ENCODE measurements at regions not wholly inside any gene's neighbourhood (a gene's known extent, or its start where the extent isn't known, plus 50 kb on each side); places are given as distances from the start of the nearest gene placed in this dataset.
"Not testable (repeated sequence)": the region's sequence is repeated elsewhere in the genome, so short reads cannot be mapped to it uniquely, and the experiment has no call there.

DNA sequence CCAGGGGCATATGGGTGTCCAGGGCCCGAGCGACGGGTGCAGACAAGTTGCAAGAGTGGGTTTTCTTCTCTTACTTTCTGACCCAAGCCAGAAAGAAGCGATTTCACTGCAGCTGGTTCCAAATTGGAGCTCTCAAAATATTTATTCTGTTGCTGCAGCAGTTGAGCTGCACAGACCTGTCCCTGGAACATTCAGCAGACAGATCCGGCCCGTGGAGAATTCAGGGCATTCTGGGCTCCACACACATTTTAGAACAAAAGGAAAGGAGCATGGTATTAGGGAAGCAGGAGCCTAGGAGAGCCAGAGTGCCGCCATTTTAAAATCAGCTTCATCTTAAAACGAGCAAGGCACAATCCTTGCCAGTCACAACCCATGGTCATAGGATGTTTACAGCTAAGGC is 135.3 kb upstream of the TPM1 start:
- DNase-seq (ENCODE audit: low read depth in 2 of 2) = no peak

GRCh38 chr15:62908341-62908740 is 134.2 kb upstream of the TPM1 start:
- not testable (repeated sequence) for DNase-seq (ENCODE audit: low read depth in 2 of 2)

DNA sequence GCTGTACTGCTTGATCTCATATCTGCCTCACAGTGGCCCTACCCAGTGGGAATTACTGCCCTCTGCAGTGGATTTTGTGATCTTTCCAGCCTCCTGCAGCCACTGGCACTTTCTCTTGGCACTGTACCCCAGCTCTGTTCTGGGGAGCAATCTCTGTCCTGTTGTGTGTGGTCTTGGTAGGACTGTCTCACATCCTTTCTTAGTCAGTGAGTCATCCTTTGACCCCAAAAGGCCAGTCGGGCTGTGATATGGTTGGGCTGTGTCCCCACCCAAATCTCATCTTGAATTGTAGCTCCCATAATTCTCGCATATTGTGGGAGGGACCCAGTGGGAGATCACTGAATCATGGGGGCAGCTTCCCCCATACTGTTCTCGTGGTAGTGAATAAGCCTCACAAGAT is 133.3 kb upstream of the TPM1 start:
- no peak for DNase-seq (ENCODE audit: low read depth in 2 of 2)

- no peak for DNase-seq (ENCODE audit: low read depth in 2 of 2)
These were observed 130.3 kb upstream of the TPM1 start for GRCh38 chr15:62912282-62912681.

DNA sequence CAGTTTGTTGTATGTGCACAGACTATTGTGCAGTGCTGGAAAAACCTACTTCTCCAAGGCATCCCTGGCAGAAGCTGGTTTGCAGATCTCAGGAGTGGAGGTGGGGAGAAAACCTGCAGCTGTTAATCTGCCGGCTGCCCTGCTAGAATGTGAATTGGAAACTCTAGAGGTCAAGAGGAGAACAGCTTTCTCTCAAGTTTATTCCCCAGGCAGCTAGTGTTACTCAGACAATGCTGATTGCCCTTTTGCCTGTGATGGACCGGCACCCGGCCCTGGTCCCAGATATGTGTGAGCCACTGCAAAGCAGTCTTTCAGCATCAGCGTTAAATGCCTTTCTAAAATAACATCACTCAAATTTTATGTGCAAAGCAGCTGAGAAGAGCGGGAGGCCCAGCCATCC is 129.7 kb upstream of the TPM1 start:
- no peak for DNase-seq (ENCODE audit: low read depth in 2 of 2)

- no peak for DNase-seq (ENCODE audit: low read depth in 2 of 2)
These were observed 129.3 kb upstream of the TPM1 start for GRCh38 chr15:62913246-62913645.

- DNase-seq (ENCODE audit: low read depth in 2 of 2) = no peak
These were observed 128.0 kb upstream of the TPM1 start for GRCh38 chr15:62914461-62915079.

DNA sequence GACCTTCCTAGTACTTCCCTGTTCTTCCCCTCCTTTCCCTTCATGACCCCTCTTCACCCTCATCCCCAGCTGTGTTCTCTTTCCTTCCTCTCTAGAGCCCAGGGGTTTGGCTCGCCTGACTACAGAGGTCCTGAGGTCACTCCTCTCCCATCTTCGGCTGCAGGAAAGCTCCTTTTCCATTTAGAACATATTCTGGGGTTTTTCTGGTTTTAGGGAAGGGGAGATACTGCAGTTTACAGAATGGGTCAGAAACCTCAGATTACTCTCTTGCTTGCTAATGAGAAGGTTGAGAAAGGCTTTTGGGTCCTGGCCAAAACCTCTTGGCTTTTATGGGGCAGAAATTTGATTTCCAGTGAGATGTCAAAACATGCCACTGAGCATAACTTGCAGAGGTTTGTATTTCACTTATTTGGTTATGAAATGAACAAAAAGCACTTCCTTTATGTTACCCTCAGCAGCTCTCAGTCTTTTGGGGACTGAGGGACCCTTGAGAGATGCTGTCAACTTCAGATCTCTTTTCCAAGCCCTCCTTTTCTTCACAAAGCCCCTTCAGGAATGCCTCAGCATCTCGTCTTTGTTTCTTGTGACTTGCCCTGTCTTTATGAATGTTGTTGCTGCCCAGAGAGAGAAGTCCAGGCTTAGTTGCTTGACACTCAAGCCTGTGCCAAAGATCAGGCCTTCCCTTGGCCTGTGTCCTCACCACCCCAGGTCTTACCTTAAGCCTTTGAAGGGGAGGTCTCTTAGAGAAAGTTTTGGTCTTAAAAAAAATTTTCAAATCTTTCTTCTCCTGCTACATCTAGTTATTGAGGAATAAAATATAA is 121.7 kb upstream of the TPM1 start:
- no peak for DNase-seq (ENCODE audit: low read depth in 2 of 2)

DNA sequence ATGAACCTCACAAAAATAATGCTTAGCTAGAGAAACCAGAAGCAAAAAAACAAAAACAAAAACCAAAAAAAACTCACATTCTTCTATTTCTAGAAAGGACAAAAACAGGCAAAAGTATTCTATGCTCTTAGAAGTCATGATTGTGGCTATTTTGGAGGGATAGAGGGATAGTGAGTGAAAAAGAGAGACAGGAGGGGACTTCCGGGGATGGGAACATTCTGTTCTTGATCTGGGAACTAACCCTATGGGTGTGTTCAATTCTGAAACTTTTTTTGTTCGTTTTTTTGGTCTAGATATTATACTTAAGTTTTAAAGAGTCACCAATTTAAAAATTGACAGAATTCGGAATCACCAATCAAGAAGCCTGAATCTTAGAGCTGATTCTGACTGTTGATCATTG is 120.0 kb upstream of the TPM1 start:
- no peak for DNase-seq (ENCODE audit: low read depth in 2 of 2)

DNA sequence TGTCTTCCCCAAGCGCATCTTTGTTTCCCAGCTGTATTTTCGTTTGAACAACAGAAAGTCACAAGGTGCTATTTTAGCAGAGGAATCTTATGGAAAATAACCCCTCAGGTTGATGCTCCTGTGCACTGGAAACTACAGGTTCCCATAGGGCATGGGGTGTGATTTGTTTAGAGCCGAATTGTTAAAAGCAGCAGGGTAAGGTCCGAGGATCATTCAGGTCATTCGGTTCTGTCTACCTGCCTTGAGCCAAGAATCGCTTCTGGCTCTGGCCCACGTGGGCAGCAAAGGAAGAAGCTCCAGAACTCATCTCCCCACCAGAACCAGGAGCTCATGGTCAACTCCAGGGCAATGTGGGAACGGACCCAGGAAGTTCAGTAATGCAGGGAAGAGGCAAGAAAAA is 116.7 kb upstream of the TPM1 start:
- no peak for DNase-seq (ENCODE audit: low read depth in 2 of 2)

- no peak for DNase-seq (ENCODE audit: low read depth in 2 of 2)
These were observed 115.4 kb upstream of the TPM1 start for GRCh38 chr15:62927196-62927595.

GRCh38 chr15:62927836-62928235 is 114.7 kb upstream of the TPM1 start:
- DNase-seq (ENCODE audit: low read depth in 2 of 2) = no peak

GRCh38 chr15:62928242-62928999 is 114.1 kb upstream of the TPM1 start:
- no peak for DNase-seq (ENCODE audit: low read depth in 2 of 2)

DNA sequence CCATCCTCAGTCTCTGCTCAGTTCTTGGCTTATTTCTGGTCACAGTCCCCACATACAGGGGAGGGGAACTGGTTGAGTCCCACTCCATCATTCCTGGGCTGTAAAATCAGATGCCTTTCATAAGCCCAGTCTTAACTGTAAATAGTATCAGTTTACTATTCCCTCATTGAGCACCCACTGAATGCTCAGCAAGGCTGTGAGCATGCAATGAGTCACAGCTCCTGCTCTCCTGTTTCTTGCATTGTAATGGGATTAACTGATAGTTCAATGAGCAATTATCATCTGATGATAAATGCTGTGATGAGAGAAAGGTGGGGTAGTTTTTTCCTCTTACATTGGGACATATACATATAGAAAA is 113.6 kb upstream of the TPM1 start:
- no peak for DNase-seq (ENCODE audit: low read depth in 2 of 2)

GRCh38 chr15:62931650-62932049 is 110.9 kb upstream of the TPM1 start:
- no peak for DNase-seq (ENCODE audit: low read depth in 2 of 2)

GRCh38 chr15:62932436-62932835 is 110.1 kb upstream of the TPM1 start:
- no peak for DNase-seq (ENCODE audit: low read depth in 2 of 2)

GRCh38 chr15:62933386-62933785 is 109.2 kb upstream of the TPM1 start:
- no peak for DNase-seq (ENCODE audit: low read depth in 2 of 2)

DNA sequence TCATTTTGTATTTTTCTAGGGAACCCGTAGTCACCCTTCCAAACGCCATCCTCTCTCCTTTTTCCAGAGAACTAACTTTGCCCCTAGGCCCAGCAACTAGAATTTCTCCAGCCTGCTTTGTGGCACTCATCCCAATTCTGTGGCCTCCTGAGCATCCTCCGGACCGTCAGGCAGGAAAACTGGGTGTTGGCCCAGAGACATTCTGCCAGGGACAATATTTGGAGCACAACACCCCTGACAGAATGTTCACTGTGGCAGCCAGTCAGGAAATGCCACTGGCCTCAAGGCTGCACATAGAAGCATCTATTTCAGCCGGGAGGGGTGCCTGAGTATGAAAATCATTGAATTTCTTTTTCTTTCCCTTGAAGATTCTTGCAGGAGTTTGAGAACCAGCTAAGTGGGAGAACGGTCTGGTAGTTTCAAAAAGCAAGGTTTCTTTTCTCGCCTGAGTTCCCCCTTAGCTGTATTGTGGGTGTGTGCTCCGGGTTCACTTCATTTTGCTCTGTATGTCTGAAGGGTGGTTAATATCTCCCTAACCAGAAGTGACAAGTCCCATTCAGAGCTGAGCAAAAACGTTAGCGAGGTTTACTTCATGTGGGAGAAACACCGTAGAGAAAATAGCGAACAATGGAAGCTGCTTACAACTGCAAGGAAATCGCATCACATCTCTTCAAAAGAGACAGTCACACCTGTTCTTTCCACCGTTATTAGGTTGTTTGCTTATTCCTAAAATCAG is 108.1 kb upstream of the TPM1 start:
- no peak for DNase-seq (ENCODE audit: low read depth in 2 of 2)

- no peak for DNase-seq (ENCODE audit: low read depth in 2 of 2)
These were observed 107.1 kb upstream of the TPM1 start for GRCh38 chr15:62935300-62936081.

DNA sequence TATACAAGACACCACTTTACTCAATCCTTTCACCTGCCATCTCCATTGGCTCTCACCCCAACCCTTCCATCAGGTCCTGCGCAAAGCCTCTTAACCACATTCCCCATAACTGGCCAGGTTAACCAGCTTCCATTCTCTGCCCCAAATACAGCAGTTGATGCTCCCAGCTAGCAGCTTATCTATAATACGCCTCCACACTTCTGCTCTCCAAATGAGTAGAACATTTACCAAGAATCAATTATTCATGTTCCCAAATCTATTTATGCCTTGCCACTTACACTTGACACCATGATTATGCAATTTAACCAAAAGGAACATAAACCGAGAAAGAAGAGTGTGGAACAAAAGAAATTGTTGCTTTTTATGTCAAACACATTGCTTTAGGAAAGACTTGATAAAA is 103.7 kb upstream of the TPM1 start:
- DNase-seq (ENCODE audit: low read depth in 2 of 2) = no peak

DNA sequence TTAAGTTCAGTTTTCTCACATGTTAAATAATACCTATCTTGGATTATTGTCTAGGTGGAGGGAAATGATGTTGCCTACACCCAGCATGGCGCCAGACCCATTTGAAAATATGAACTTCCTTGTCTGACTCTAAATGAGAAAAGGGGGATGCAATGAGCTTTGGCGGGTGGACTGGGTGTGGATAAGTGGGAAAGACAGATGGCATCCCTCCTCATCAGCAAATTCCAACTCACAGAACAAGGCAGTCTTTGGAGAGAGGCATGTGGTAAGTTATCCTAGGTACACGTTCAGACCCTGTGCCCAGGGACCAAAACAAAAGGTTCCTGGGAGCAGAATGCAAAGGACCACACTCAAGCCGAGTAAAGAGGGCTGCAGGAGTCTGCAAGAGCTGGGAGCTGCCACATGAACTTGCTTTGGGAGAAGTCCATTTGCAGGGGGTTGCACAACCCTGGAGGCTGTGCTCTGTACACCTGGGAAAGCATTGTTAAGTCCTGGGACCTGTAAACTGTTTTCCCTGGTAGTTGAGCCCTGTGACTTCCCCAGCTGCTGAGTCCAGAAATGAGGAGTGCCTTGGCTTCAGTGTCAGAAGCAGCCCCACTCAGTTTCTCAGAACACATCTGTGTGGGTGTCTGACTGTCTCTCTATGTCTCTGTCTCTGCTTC is 102.3 kb upstream of the TPM1 start:
- no peak for DNase-seq (ENCODE audit: low read depth in 2 of 2)
